Activated T-helper 2 cell treated with anti-CD3 and anti-CD28 coated beads, Interferon-gamma antibody, Interleukin-2, Interleukin-4, amounts not matched to agents 10 μg/mL and 5 μg/mL and 100 μg/mL, durations not matched to agents 14 hours and 24 hours and 36 hours (primary cell): ENCODE measurements at regions not wholly inside any gene's neighbourhood (a gene's known extent, or its start where the extent isn't known, plus 50 kb on each side); places are given as distances from the start of the nearest gene placed in this dataset.

Experiments used
- DNase-seq: peaks from one replicate; pipeline ENCODE4 v3.0.0; 2021; ENCODE audit warnings: low spot score
- H3K27ac Mint-ChIP-seq: one replicate; pipeline ENCODE4 v1.8.0; 2021; ENCODE audit warnings: mixed read lengths
- H3K27me3 Mint-ChIP-seq: one replicate; pipeline ENCODE4 v1.8.0; 2021; ENCODE audit warnings: low read depth, mixed read lengths
- H3K36me3 Mint-ChIP-seq: one replicate; pipeline ENCODE4 v1.8.0; 2021; ENCODE audit warnings: low read depth, mixed read lengths
- H3K4me1 Mint-ChIP-seq: one replicate; pipeline ENCODE4 v1.8.0; 2021; ENCODE audit warnings: low read depth, mixed read lengths
- H3K4me3 Mint-ChIP-seq: one replicate; pipeline ENCODE4 v1.8.0; 2021; ENCODE audit warnings: low read depth, mild to moderate bottlenecking, moderate library complexity, mixed read lengths
- H3K9me3 Mint-ChIP-seq: one replicate; pipeline ENCODE4 v1.8.0; 2021; ENCODE audit warnings: mixed read lengths
- intact Hi-C: fragments of 100-400 bp; cut with micrococcal nuclease; formaldehyde crosslinking; loops from one replicate; pipeline ENCODE4 v1.15.1; 2023

GRCh38 chr7:7108931-7109330, 73.4 kb upstream of the C1GALT1 start:
- H3K4me1 Mint-ChIP-seq, result peaks cover 17% of the 10 kb centered on the region
- no peak for DNase-seq
- no peak overlapping the region for H3K4me3 Mint-ChIP-seq
- no peaks in the 10 kb centered on the region for H3K36me3 Mint-ChIP-seq
- intact Hi-C loops, result loop anchor here (10.0 kb wide), 2 partner anchors 316 to 1106 kb away; no protein-coding TSS in a partner anchor
- H3K9me3 Mint-ChIP-seq, result peaks cover 10% of the 10 kb centered on the region
- H3K27me3 Mint-ChIP-seq, result peaks cover 4% of the 10 kb centered on the region
- no peak overlapping the region for H3K27ac Mint-ChIP-seq

DNA sequence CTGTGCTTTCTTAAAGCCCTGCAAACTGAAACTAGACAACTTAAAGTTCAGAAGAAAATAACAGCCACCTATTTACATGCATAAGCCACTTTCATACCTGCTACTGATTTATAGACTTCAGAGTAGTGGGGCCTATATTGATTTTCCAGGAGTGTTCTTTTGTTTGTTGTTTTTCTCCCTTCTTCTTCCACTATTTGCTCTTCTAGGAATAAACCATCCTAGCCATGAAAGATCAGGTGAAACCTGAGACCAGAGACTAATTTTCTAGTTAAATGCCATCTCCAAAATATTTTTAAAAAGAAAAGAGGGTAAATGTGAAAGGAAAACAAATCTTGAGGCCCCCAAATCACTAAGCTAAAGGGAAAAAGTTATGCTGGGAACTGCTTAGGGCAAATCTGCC, 72.4 kb upstream of the C1GALT1 start:
- peaks cover 10% of the 10 kb centered on the region for H3K9me3 Mint-ChIP-seq
- no peak overlapping the region for H3K27ac Mint-ChIP-seq

DNA sequence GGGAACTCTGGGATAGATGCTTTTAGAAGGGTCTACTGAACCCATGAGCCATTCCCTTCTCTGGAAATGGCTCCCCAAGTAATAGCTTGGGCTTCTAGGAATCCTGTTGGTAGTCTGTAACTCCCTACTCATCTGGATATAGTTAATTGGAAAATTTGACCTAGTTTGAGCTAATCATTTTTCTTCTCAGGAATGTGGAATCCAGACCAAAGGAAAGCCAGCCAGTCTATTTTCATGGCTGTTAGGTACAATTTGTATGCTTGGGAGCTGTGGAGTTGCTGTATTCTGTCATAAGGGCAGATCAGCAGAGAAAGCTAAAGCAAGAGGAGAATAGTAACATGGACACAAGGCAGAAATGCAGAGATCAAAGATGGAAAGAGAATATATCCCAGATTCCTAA, 71.6 kb upstream of the C1GALT1 start:
- Mint-ChIP-seq H3K36me3 (no peaks in the 10 kb centered on the region), H3K4me3 (no peak overlapping the region), H3K4me1 (peaks cover 5% of the 10 kb centered on the region), H3K9me3 (peaks cover 10% of the 10 kb centered on the region), H3K27me3 (peaks cover 8% of the 10 kb centered on the region), H3K27ac (no peak overlapping the region)
- intact Hi-C loops, result no loop called here
- no peak for DNase-seq

More for the DNA sequence above, 72.4 kb upstream of the C1GALT1 start:
- DNase-seq, result no peak
- H3K4me3 Mint-ChIP-seq, result no peak overlapping the region
- intact Hi-C loops, result loop anchor here (10.0 kb wide), 2 partner anchors 315 to 1105 kb away; no protein-coding TSS in a partner anchor
- H3K27me3 Mint-ChIP-seq, result peaks cover 8% of the 10 kb centered on the region
- H3K36me3 Mint-ChIP-seq, result no peaks in the 10 kb centered on the region
- H3K4me1 Mint-ChIP-seq, result peaks cover 13% of the 10 kb centered on the region

GRCh38 chr7:7112868-7113267, 69.5 kb upstream of the C1GALT1 start:
- DNase-seq, result no peak
- peaks cover 8% of the 10 kb centered on the region for H3K27me3 Mint-ChIP-seq
- no peaks in the 10 kb centered on the region for H3K36me3 Mint-ChIP-seq
- H3K4me3 Mint-ChIP-seq, result no peak overlapping the region
- intact Hi-C loops, result no loop called here
- H3K9me3 Mint-ChIP-seq, result peaks cover 7% of the 10 kb centered on the region
- H3K4me1 Mint-ChIP-seq, result peaks cover 3% of the 10 kb centered on the region
- no peak overlapping the region for H3K27ac Mint-ChIP-seq

DNA sequence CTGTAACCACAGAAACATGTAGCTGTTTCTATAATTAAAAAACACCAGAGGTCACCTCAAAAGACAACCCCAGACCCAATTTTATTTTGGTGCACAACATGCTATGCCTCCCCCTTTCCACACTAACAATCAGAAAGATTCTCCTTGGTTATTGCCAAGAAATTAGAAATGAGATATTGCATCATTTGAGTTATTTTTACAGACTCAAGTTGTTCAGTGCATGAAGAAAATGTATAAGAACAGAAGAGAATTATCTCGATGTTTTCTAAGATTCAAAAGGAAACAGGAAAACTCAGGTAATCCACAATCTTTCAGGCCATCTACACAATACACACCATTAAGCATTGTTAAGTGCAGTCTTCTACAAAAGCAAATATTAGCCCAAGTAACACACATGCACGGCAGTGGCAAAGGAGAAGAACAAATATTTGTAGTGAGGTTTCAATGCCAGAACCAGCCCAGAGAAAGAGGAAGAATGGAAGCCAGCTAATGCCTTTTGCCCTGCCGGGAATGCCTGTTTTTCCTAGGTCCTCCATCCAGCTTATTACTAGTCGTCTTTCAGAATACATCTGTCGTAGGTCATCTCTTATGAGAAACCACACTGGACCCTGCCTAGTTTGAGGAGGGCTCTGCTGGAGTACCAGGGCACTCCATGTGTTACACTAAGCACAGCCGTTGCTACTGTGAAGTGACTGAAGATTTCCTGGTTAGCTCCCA, 67.6 kb upstream of the C1GALT1 start:
- no peak for DNase-seq
- Mint-ChIP-seq H3K4me1 (peaks cover 3% of the 10 kb centered on the region), H3K27ac (no peak overlapping the region), H3K4me3 (no peak overlapping the region), H3K9me3 (peaks cover 2% of the 10 kb centered on the region), H3K27me3 (peaks cover 8% of the 10 kb centered on the region), H3K36me3 (no peaks in the 10 kb centered on the region)
- intact Hi-C loops, result no loop called here

DNA sequence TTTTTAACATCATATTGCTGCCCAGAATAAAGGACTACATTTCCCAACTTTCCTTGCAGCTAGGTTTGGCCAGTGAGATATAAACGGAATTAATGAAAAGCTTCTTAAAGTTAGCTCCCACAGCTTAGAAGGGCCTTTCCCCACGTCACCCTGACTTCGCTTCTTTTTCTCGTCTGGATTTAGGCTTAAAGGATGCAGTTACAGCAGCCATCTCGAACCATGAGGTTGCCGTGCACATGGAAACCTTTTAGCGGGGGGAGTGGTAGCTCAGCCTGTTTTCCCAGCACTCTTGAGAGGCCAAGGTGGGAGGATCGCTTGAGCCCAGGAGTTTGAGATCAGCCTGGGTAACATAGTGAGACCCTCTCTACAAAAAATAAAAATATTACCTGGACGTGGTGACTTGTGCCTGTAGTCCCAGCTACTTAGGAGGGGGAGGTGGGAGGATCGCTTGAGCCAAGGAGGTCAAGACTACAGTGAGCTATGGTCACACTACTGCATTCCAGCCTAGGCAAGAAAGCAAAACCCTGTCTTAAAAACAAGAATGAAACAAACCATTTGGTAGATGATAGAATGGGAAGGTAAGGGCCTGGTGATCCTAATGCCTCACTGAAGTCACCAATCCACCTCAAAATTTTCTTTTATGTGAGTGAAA, 64.3 kb upstream of the C1GALT1 start:
- H3K36me3 Mint-ChIP-seq, result no peaks in the 10 kb centered on the region
- no peak for DNase-seq
- H3K27ac Mint-ChIP-seq, result no peak overlapping the region
- no peaks in the 10 kb centered on the region for H3K9me3 Mint-ChIP-seq
- peaks cover 3% of the 10 kb centered on the region for H3K4me1 Mint-ChIP-seq
- intact Hi-C loops, result no loop called here
- peaks cover 12% of the 10 kb centered on the region for H3K27me3 Mint-ChIP-seq
- H3K4me3 Mint-ChIP-seq, result no peak overlapping the region

GRCh38 chr7:7118822-7119221, 63.5 kb upstream of the C1GALT1 start:
- DNase-seq, result no peak
- Mint-ChIP-seq H3K9me3 (no peaks in the 10 kb centered on the region), H3K27ac (no peak overlapping the region), H3K36me3 (no peaks in the 10 kb centered on the region), H3K4me1 (peaks cover 3% of the 10 kb centered on the region), H3K4me3 (no peak overlapping the region), H3K27me3 (peaks cover 10% of the 10 kb centered on the region)
- intact Hi-C loops, result no loop called here

DNA sequence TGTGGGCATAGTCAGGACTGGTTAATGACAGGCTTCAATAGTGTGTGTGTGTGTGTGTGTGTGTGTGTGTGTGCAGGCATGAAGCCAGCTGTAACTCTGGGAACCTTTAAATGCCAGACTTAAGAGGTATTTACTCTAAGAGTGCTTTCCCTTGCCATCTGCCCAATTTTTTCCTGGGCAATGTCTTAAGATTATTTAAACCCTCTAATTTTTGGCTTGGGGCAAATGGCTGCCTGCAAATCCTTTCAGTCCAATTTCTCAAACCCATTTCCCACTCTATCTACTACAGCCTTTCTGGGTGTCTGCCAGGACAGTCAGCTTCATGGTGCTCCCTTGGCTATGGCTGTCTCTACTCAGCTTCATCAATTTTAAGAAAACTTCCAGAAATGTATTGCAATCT, 62.6 kb upstream of the C1GALT1 start:
- H3K4me1 Mint-ChIP-seq, result peaks cover under 1% of the 10 kb centered on the region
- H3K9me3 Mint-ChIP-seq, result no peaks in the 10 kb centered on the region
- H3K4me3 Mint-ChIP-seq, result no peak overlapping the region
- H3K27me3 Mint-ChIP-seq, result peaks cover 7% of the 10 kb centered on the region
- no peaks in the 10 kb centered on the region for H3K36me3 Mint-ChIP-seq
- H3K27ac Mint-ChIP-seq, result no peak overlapping the region
- DNase-seq, result no peak
- intact Hi-C loops, result no loop called here

GRCh38 chr7:7122033-7122478, 60.3 kb upstream of the C1GALT1 start:
- intact Hi-C loops, result no loop called here
- Mint-ChIP-seq H3K27ac (no peak overlapping the region), H3K4me1 (no peaks in the 10 kb centered on the region), H3K9me3 (no peaks in the 10 kb centered on the region), H3K36me3 (no peaks in the 10 kb centered on the region), H3K27me3 (peaks cover 5% of the 10 kb centered on the region), H3K4me3 (no peak overlapping the region)
- no peak for DNase-seq

- H3K4me3 Mint-ChIP-seq, result no peak overlapping the region
- H3K27ac Mint-ChIP-seq, result no peak overlapping the region
- no peaks in the 10 kb centered on the region for H3K9me3 Mint-ChIP-seq
- peaks cover 5% of the 10 kb centered on the region for H3K27me3 Mint-ChIP-seq
- intact Hi-C loops, result no loop called here
- no peaks in the 10 kb centered on the region for H3K4me1 Mint-ChIP-seq
- no peak for DNase-seq
- H3K36me3 Mint-ChIP-seq, result no peaks in the 10 kb centered on the region
These were observed 59.6 kb upstream of the C1GALT1 start for GRCh38 chr7:7122701-7123281.

DNA sequence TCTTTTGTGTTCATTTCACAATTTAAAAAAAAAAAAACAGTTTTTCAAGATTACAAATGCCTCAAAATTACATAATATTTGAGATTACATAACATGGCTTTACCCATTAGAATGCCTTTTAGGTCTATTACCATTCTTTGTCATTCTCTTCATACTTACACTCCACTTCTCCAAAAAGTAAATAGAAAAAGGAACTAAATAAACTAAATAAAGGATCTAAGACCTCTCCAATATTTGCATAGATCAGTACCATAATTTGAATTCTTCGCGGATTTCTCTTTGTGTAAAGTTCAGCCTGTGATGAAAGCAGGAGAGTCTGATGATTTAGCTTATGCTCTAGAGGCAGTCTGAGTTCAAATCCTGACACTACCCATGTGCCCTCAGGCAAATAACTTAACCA, 56.4 kb upstream of the C1GALT1 start:
- Mint-ChIP-seq H3K36me3 (no peaks in the 10 kb centered on the region), H3K4me1 (no peaks in the 10 kb centered on the region), H3K27ac (no peak overlapping the region), H3K27me3 (peaks cover 11% of the 10 kb centered on the region), H3K9me3 (no peaks in the 10 kb centered on the region), H3K4me3 (no peak overlapping the region)
- no peak for DNase-seq
- intact Hi-C loops, result no loop called here

DNA sequence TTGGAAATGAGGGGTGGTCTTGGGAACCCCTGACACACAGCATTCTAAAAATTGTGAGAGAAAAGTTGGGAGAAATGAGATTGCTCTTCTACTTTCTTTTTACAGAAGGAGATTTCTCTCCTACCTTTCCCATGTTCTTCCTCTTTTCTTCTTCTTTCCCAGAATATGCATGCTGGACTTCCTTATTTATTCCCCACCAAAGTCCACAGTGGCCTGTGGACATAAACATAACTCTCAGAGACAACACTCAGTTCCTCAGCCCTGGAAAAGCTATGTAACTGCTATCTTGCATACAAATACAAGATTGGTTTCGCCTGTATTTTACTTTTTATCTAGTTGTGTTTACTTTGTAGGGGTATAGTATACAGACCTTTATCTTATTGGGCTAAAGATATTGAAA, 54.6 kb upstream of the C1GALT1 start:
- no peak overlapping the region for H3K27ac Mint-ChIP-seq
- H3K36me3 Mint-ChIP-seq, result no peaks in the 10 kb centered on the region
- intact Hi-C loops, result no loop called here
- DNase-seq, result no peak
- no peaks in the 10 kb centered on the region for H3K9me3 Mint-ChIP-seq
- no peaks in the 10 kb centered on the region for H3K4me1 Mint-ChIP-seq
- H3K27me3 Mint-ChIP-seq, result peaks cover 7% of the 10 kb centered on the region
- H3K4me3 Mint-ChIP-seq, result no peak overlapping the region

- intact Hi-C loops, result no loop called here
- H3K36me3 Mint-ChIP-seq, result no peaks in the 10 kb centered on the region
- no peak overlapping the region for H3K4me3 Mint-ChIP-seq
These were observed 53.0 kb upstream of the C1GALT1 start for GRCh38 chr7:7129381-7129780.

More at GRCh38 chr7:7129381-7129780, 53.0 kb upstream of the C1GALT1 start:
- Mint-ChIP-seq H3K27me3 (peaks cover 7% of the 10 kb centered on the region), H3K27ac (no peak overlapping the region), H3K4me1 (no peaks in the 10 kb centered on the region), H3K9me3 (peaks cover 1% of the 10 kb centered on the region)
- no peak for DNase-seq
